Testis (tissue), 2 donors: ENCODE measurements at regions not wholly inside any gene's neighbourhood (a gene's known extent, or its start where the extent isn't known, plus 50 kb on each side); places are given as distances from the start of the nearest gene placed in this dataset.

Source experiments
- CTCF ChIP-seq, 3 experiments: fragments of 450-650 bp in 2 of 3; fragments of 200-600 bp in 1 of 3; sonication (generic) in 1 of 3; IDR thresholded peaks; one replicate each; pipeline ENCODE4 v1.5.1; 2016 to 2019; ENCODE audit warnings: antibody characterized with exemption in 3 of 3, mild to moderate bottlenecking in 2 of 3, moderate library complexity in 1 of 3
- POLR2A ChIP-seq: fragments of 450-650 bp; IDR thresholded peaks from one replicate; pipeline ENCODE4 v1.6.1; 2017; ENCODE audit warnings: antibody characterized with exemption, mild to moderate bottlenecking, moderate library complexity

- TF ChIP-seq CTCF (IDR thresholded peaks at IDR 0.05) (no peak), POLR2A (no peak)
Observed at GRCh38 chr10:120643351-120643750, 186.3 kb downstream of the PLPP4 start.
